Erythroblast (primary cell): ENCODE measurements at regions not wholly inside any gene's neighbourhood (a gene's known extent, or its start where the extent isn't known, plus 50 kb on each side); places are given as distances from the start of the nearest gene placed in this dataset.
A peak's percentile ranks its signal among the peaks of the same experiment; 100 is the strongest.

ENCODE experiments used
- DNase-seq, 2 experiments: peaks; one replicate each; lab custom pipeline; 2025; lab: John Stamatoyannopoulos, UW
- GATA1 ChIP-seq: IDR thresholded peaks from 2 replicates; pipeline ENCODE4 v1.6.1; 2011; ENCODE audit warnings: low read depth, mild to moderate bottlenecking, control low read depth, low read length, moderate library complexity
- POLR2A ChIP-seq: IDR thresholded peaks from 2 replicates; pipeline ENCODE4 v1.6.1; 2011; ENCODE audit warnings: mild to moderate bottlenecking, low read length

GRCh38 chr3:6523043-6523442 lies 337.9 kb upstream of the GRM7 start:
- no peak for TF ChIP-seq GATA1
- no peak for TF ChIP-seq POLR2A
- no peak for DNase-seq

- TF ChIP-seq GATA1 (no peak), POLR2A (no peak)
- no peak for DNase-seq
These were observed 336.4 kb upstream of the GRM7 start for GRCh38 chr3:6524479-6524878.

- TF ChIP-seq POLR2A: no peak
- TF ChIP-seq GATA1: no peak
- no peak for DNase-seq
These were observed 334.6 kb upstream of the GRM7 start for GRCh38 chr3:6526321-6526720.

GRCh38 chr3:6526861-6527260 lies 334.1 kb upstream of the GRM7 start:
- no peak for TF ChIP-seq POLR2A
- TF ChIP-seq GATA1: no peak
- DNase-seq: no peak

GRCh38 chr3:6528951-6529350 lies 332.0 kb upstream of the GRM7 start:
- no peak for DNase-seq
- TF ChIP-seq GATA1: no peak
- TF ChIP-seq POLR2A: no peak

- no peak for DNase-seq
- TF ChIP-seq GATA1 (no peak), POLR2A (no peak)
These were observed 329.8 kb upstream of the GRM7 start for GRCh38 chr3:6531153-6531552.

- DNase-seq: no peak
- no peak for TF ChIP-seq POLR2A
- TF ChIP-seq GATA1: no peak
These were observed 328.8 kb upstream of the GRM7 start for GRCh38 chr3:6532101-6532500.

GRCh38 chr3:6540981-6541380 lies 319.9 kb upstream of the GRM7 start:
- peak in 1 of 2 experiments; percentile 1 for DNase-seq
- TF ChIP-seq GATA1 (no peak), POLR2A (no peak)

- DNase-seq: no peak
These were observed 318.1 kb upstream of the GRM7 start for GRCh38 chr3:6542795-6543194.

GRCh38 chr3:6549296-6549695 lies 311.6 kb upstream of the GRM7 start:
- DNase-seq: no peak
- no peak for TF ChIP-seq POLR2A
- no peak for TF ChIP-seq GATA1

More at GRCh38 chr3:6542795-6543194, 318.1 kb upstream of the GRM7 start:
- TF ChIP-seq GATA1: no peak
- no peak for TF ChIP-seq POLR2A

- DNase-seq: no peak
- TF ChIP-seq POLR2A: no peak
These were observed 309.8 kb upstream of the GRM7 start for GRCh38 chr3:6551165-6551564.

GRCh38 chr3:6560259-6560658 lies 300.7 kb upstream of the GRM7 start:
- no peak for DNase-seq
- TF ChIP-seq GATA1 (no peak), POLR2A (no peak)

- no peak for DNase-seq
- no peak for TF ChIP-seq GATA1
- no peak for TF ChIP-seq POLR2A
These were observed 293.7 kb upstream of the GRM7 start for GRCh38 chr3:6567241-6567640.

- TF ChIP-seq GATA1 (no peak), POLR2A (no peak)
- no peak for DNase-seq
These were observed 291.9 kb upstream of the GRM7 start for GRCh38 chr3:6568999-6569493.

GRCh38 chr3:6571448-6571847 lies 289.5 kb upstream of the GRM7 start:
- DNase-seq: no peak
- TF ChIP-seq GATA1: no peak
- TF ChIP-seq POLR2A: no peak

GRCh38 chr3:6577584-6577983 lies 283.3 kb upstream of the GRM7 start:
- DNase-seq: no peak
- no peak for TF ChIP-seq POLR2A
- no peak for TF ChIP-seq GATA1
